Spinal cord (tissue), 9 donors: ENCODE measurements at regions not wholly inside any gene's neighbourhood (a gene's known extent, or its start where the extent isn't known, plus 50 kb on each side); places are given as distances from the start of the nearest gene placed in this dataset.

Experiments used
- DNase-seq, 6 donors: peaks; one replicate each; pipeline versions ENCODE4 v3.0.0 to v3.0.0-alpha.2; 2013 to 2015; ENCODE audit warnings: low spot score in 6 of 6, low read depth in 4 of 6
- H3K27ac ChIP-seq: one replicate; pipeline ENCODE4 v1.5.1; 2013; ENCODE audit warnings: low read depth, low read length, control low read depth
- H3K27me3 ChIP-seq: one replicate; pipeline ENCODE4 v1.6.1; 2013; ENCODE audit warnings: low read length; ENCODE audit not compliant: control insufficient read depth, insufficient read depth
- H3K36me3 ChIP-seq: one replicate; pipeline ENCODE4 v1.6.1; 2013; ENCODE audit warnings: low read length; ENCODE audit not compliant: control insufficient read depth, insufficient read depth
- H3K4me1 ChIP-seq: one replicate; pipeline ENCODE4 v1.6.1; 2013; ENCODE audit warnings: low read length; ENCODE audit not compliant: control insufficient read depth, insufficient read depth
- H3K4me3 ChIP-seq: one replicate; pipeline ENCODE4 v1.5.1; 2013; ENCODE audit warnings: low read depth, low read length, control low read depth
- H3K9me3 ChIP-seq: one replicate; pipeline ENCODE4 v1.6.1; 2013; ENCODE audit warnings: low read length; ENCODE audit not compliant: control insufficient read depth, insufficient read depth
- WGBS: methylation state at CpG from one replicate; pipeline ENCODE4 v1.1.5; 2013; ENCODE audit warnings: missing lambda C conversion rate; ENCODE audit not compliant: insufficient coverage; 5-methylcytosine and 5-hydroxymethylcytosine counted together
- donor health status: healthy.

DNA sequence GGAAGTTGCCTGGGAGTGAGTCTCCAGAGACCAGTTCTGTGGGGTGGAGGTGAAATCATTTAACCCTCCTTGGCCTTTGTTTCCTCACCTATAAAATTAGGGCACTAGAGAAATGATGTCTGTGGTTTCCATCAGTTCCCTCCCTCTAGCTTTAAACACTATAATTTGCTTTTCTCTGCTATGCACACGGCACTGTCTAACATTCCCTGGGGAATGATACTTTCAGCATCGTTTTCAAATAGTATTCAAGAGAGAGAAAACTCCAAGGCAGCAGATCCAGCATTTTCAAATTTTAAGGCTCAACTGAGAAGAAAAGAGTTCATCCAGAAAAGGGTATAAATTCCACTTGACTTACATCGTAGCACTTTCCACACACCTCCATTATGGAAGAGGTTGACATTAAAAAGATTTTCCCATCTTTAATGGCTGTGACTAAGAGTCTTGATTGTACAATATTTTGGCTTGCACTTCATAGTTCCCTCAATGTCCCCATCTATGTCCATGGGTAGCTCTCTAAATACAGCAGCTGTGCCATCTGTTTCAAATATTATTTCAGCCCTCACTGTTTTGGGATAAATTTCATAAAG, 137.7 kb upstream of the ZPLD1 start:
- H3K27me3 ChIP-seq: no peaks in the 10 kb centered on the region
- H3K36me3 ChIP-seq: no peaks in the 10 kb centered on the region
- H3K9me3 ChIP-seq: no peaks in the 10 kb centered on the region
- no peak overlapping the region for H3K4me3 ChIP-seq
- no peak overlapping the region for H3K27ac ChIP-seq
- WGBS: 69% methylated on average over 2 of the region's 3 CpGs
- peak in 2 of 6 donors; percentile 2 to 82 for DNase-seq
- H3K4me1 ChIP-seq: no peaks in the 10 kb centered on the region

DNA sequence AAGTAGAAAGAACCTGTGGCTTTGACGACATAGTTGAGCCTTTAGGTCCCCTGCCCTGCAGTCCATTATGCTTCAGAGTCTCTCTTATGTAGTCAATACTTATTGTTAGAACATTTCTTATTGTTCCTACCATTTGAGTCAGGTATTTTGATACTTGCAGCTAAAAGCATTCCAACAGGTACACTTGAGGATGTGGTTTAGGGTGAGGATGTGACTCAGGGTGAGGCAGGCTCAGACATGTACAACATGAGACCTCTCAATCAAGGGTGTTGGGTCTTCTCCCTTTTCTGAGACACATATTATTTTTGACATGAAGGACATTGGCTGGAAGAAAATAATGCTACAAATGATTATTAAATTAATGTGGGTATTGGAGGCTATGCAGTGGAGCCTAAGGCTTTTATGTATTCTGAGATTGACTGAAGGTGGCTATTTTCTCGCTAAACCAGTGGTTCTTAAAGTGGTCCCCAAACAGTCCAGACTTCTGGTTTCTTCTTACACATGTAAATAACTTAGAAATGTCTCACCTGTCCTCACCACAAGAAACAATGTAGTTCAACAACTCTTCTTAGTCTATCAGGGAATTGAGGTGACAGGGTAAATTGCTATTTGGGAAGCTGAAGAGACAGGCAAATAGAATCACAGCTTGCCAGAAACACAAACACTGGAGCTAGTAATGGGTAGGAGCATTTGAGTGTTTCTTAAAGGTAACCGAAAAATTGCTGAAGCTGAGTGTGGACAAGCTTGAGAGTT, 135.5 kb upstream of the ZPLD1 start:
- Histone ChIP-seq H3K27ac (no peak overlapping the region), H3K27me3 (no peaks in the 10 kb centered on the region), H3K4me1 (no peaks in the 10 kb centered on the region), H3K9me3 (no peaks in the 10 kb centered on the region), H3K36me3 (no peaks in the 10 kb centered on the region), H3K4me3 (no peak overlapping the region)
- WGBS: 100% methylated on average over 2 of the region's 3 CpGs
- DNase-seq: no peak

DNA sequence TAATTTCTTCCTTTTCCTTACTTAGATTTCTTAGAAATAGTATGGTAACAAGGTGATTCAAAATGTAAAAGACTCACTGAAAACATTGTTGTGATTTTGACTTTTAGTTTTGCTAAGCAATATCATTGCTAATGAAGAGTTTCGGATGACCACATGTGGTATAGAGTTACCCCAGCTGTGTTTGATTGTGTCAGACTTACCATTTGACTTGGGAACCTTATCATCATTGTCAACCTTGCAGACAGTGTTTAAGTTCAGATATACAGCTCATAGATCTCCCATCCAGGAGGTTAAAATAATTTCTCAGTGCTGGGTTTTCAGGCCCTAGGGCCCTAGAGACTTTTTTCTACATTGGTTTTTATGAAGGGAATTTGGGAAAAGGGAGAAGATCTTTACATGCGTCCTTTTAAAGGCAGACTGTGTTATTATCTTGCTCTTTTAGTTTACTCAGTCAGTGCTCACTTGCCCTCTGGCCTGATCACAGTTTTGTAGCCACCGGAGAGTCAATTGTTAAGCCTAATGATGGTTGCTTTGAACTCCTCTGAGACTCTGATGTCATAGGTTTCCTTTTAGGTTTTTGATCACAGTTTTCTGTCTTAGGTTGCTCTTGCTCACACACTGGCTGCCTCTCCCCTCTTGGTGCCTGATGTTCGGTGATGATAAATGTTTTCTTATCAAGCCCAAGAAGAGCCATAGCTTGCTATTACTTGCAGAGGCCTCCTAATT, 133.5 kb upstream of the ZPLD1 start:
- no peaks in the 10 kb centered on the region for H3K27me3 ChIP-seq

DNA sequence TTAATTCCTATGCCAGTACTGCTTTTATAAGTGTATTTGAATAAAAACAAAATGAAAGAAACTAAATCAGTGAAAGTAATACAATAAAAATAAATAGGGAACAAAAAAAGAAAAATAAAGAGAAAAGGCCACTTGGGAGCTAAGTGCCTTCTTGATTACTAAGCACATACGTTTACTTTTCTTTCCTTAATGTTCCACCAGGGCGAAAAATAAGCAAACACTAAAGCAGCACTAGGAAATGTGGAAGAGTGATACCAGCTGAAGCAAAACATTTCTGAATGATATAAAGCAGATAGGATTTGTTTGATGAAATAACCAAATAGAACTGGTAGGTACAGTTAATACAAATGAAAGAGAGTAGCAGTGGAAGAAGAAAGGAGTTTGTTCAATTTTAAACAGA, 132.8 kb upstream of the ZPLD1 start:
- H3K4me1 ChIP-seq: no peaks in the 10 kb centered on the region
- no peak overlapping the region for H3K27ac ChIP-seq
- no peaks in the 10 kb centered on the region for H3K27me3 ChIP-seq
- WGBS: no CpG with 5 or more reads among the region's 2 CpGs
- no peaks in the 10 kb centered on the region for H3K9me3 ChIP-seq
- no peak overlapping the region for H3K4me3 ChIP-seq
- no peaks in the 10 kb centered on the region for H3K36me3 ChIP-seq
- DNase-seq: peak in 1 of 6 donors; percentile 7

More for the DNA sequence above, 133.5 kb upstream of the ZPLD1 start:
- no peaks in the 10 kb centered on the region for H3K4me1 ChIP-seq
- 100% methylated on average over 1 of the region's 4 CpGs for WGBS
- no peaks in the 10 kb centered on the region for H3K9me3 ChIP-seq
- no peak for DNase-seq
- H3K36me3 ChIP-seq: no peaks in the 10 kb centered on the region
- H3K27ac ChIP-seq: no peak overlapping the region
- no peak overlapping the region for H3K4me3 ChIP-seq

DNA sequence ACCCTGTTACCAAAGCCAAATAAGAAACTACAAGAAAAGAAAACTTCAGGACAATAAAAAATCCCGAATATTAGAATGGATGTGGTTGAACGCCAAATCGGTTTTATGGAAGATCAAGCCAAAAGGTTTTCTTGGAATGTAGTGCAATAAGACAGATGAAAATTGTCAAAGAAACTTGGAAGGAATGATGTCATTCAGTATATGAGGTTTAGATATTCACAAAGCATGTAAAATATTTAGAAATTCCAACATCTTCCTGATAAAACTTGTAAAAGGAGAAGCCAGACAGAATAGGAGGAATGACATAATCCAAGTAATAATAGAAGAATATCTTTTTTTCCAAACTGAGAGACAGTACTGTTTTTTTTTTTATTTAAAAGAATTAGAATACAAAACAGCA, 130.3 kb upstream of the ZPLD1 start:
- WGBS: 100% methylated on average over 3 of the region's 3 CpGs

DNA sequence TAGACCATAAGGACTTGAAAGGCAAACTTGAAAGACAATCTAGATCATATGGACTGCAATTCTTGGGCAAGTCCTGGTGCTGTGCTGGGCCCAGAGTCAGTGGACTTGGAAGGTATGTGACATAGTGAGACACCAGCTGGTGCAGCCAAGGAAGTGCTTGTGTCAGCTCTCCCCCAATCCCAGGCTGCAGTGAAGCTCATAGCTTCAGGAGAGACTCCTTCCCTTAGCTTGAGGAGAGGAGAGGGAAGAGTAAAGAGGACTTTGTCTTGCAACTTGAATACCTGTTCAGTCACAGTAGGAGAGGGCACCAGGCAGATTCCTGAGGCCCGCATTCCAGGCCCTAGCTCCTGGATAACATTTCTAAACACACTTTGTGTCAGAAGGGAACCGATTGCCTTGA, 127.4 kb upstream of the ZPLD1 start:
- no peak overlapping the region for H3K27ac ChIP-seq
- no peaks in the 10 kb centered on the region for H3K4me1 ChIP-seq
- H3K4me3 ChIP-seq: no peak overlapping the region
- 100% methylated on average over 1 of the region's 2 CpGs for WGBS
- H3K9me3 ChIP-seq: no peaks in the 10 kb centered on the region
- DNase-seq: no peak
- H3K27me3 ChIP-seq: no peaks in the 10 kb centered on the region
- H3K36me3 ChIP-seq: no peaks in the 10 kb centered on the region

More for the DNA sequence above, 130.3 kb upstream of the ZPLD1 start:
- Histone ChIP-seq H3K9me3 (no peaks in the 10 kb centered on the region), H3K27me3 (no peaks in the 10 kb centered on the region), H3K4me1 (no peaks in the 10 kb centered on the region), H3K4me3 (no peak overlapping the region), H3K27ac (no peak overlapping the region), H3K36me3 (no peaks in the 10 kb centered on the region)
- no peak for DNase-seq

DNA sequence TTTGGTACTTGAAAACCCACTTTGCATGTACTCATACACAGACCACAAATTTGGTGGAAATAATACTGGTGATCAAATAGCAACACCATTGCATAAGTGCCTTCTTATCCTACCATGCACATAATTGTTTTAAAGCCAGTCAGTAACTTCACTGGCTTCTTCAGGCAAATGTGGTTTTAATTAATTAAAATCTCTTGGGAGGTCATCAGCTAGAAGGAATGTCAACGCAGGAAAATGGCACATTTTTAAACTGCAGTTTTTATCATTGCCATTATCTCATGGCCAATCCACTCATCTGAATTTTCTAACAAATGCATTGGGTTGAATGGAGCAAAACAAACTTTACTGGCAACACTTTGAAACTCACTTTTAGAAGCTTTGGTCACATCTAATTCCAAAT, 105.7 kb upstream of the ZPLD1 start:
- 60% methylated on average over 1 of the region's 1 CpG for WGBS

DNA sequence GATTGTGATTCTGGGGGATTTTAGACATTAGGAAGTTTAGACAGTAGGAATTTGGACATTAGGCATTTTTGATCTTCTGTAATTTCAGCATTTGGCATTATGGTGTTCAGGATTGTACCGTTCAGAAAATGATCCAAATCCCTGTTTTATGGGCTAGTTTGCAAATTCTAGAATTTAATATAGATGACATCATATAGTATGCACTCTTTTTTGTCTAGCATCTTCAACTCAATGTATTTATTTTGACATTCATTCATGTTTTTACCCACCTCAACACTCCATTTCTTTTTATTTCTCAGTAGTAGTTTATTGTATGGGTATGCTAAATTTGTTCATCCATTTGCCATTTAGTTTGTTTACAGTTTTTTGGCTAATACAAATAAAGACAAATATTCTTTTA, 105.3 kb upstream of the ZPLD1 start:
- Histone ChIP-seq H3K27me3 (no peaks in the 10 kb centered on the region), H3K9me3 (no peaks in the 10 kb centered on the region), H3K36me3 (no peaks in the 10 kb centered on the region), H3K4me3 (no peak overlapping the region), H3K4me1 (no peaks in the 10 kb centered on the region), H3K27ac (no peak overlapping the region)
- no peak for DNase-seq
- no CpG with 5 or more reads among the region's 1 CpG for WGBS

More for the DNA sequence above, 105.7 kb upstream of the ZPLD1 start:
- Histone ChIP-seq H3K4me1 (no peaks in the 10 kb centered on the region), H3K27me3 (no peaks in the 10 kb centered on the region), H3K4me3 (no peak overlapping the region), H3K27ac (no peak overlapping the region), H3K9me3 (no peaks in the 10 kb centered on the region), H3K36me3 (no peaks in the 10 kb centered on the region)
- DNase-seq: no peak

DNA sequence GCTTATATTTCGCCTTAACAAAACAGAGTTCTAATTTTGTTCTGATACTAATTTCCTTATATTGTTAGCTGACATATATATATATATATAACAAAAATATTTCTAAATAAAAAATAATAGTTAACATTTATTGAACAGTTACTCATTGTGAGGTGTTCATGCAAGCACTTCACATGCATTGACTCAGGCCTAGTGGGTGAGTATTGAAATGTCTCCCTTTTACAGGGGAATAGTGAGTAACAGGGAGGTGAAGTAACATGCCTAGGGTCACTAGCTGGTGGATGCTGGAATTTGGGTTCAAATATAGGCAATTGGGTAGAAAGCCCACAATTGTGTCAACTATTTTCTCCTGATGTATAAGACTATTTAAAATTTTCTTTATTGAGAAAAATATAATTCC, 102.6 kb upstream of the ZPLD1 start:
- no peaks in the 10 kb centered on the region for H3K36me3 ChIP-seq
- no peaks in the 10 kb centered on the region for H3K4me1 ChIP-seq
- DNase-seq: no peak
- no peaks in the 10 kb centered on the region for H3K27me3 ChIP-seq
- H3K4me3 ChIP-seq: no peak overlapping the region
- no CpG with 5 or more reads among the region's 1 CpG for WGBS
- H3K27ac ChIP-seq: no peak overlapping the region
- no peaks in the 10 kb centered on the region for H3K9me3 ChIP-seq

DNA sequence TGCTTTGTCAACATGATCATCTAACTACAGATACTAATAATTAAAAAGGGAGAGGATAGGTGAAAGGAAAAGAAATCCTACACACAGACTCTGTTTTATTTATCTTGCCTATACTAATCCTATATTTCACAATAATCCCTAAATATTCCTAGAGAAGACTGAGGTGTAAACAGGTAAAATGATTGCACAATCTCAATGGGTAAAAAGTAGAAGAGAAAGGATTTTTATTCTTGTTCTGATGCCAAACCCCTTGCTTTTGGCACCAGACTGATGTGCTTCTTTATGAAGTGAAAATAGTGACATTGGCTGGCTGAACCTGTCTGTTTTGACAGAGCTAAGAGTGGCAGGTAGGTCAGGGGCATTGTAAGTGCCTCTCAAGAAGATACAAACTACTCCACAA, 101.9 kb upstream of the ZPLD1 start:
- Histone ChIP-seq H3K27ac (no peak overlapping the region), H3K9me3 (no peaks in the 10 kb centered on the region), H3K4me1 (no peaks in the 10 kb centered on the region), H3K36me3 (no peaks in the 10 kb centered on the region), H3K4me3 (no peak overlapping the region), H3K27me3 (no peaks in the 10 kb centered on the region)
- no peak for DNase-seq
